Effector CD8-positive, alpha-beta T cell (primary cell): ENCODE measurements at regions not wholly inside any gene's neighbourhood (a gene's known extent, or its start where the extent isn't known, plus 50 kb on each side); places are given as distances from the start of the nearest gene placed in this dataset.

Source experiments
- DNase-seq: peaks from one replicate; lab custom pipeline; 2025; lab: John Stamatoyannopoulos, UW

GRCh38 chr1:101290922-101291561 lies 54.2 kb downstream of the S1PR1 start:
- no peak for DNase-seq

DNA sequence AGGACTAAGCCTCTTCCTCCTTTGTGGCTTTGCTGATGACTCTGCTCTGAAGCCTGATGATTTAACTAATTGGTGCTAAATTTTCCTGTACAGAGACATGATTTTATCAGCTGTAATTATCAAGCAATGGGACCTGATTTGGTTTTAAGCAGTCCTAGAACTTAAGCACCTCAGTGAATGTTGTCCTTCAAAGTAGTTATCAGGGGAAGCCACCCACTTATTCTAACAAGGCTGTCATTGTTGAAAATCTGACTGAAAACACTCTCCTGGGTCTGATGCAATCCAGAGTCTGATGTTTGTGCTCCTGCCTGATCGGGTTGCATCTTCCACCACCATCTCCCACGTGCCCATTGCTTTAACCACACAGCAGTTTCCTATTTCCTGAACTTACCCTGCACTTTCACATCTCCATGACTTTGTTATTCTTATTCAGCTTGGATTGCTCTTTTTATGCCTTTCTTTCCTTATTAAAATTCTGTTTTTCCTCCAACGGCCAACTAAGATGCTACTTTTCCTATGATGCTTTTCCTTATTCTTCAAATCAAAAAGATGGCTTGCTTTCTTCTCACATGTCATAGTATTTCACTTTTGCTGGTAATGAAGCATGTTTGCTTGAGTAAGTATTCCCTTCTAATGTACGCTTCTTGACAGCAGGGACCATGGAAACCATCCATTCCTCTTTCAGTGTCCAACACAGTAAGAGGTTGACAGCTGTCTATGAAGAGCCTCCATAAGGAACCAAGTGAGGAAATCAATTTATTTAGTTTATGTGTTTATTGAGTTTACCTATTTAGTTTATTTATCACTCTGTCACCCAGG lies 55.0 kb downstream of the S1PR1 start:
- DNase-seq = no peak

GRCh38 chr1:101293461-101294051 lies 56.7 kb downstream of the S1PR1 start:
- DNase-seq = no peak

DNA sequence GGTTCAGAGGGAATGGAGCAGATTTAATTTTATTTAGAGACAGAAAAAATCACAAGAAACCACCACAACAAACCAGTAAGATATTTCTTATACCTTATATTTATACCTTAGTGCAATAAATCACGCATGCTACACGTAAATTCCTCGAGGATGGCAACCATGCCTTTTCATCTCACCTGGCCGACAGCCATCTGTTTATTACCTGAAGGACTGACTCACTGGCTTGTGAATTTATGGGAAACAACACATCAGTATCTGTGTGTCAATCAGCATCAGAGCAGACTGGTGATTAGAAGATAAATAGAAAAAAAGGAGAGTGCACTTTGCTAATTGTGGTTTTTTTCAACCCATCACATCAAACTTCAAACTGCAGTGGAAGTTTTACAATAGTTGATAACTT lies 58.4 kb downstream of the S1PR1 start:
- DNase-seq = no peak

DNA sequence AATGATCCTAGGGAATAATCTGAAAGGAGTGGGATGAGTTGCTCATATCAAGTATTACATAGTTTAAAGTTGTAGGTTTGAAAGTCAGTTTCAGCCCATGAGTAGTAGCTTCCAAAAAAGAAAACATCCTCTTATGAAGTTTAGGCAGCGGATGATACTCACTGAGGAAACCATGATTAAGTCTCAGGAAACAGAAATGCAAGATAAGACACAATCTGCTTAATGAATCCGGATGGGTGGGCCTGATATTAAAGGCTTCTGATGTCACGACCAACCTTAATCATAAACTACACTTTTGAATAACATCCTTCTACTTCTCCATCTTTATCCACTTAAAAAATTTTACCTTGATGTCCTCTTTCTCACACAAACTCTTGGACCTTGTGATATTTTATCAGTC lies 61.8 kb downstream of the S1PR1 start:
- DNase-seq = no peak

DNA sequence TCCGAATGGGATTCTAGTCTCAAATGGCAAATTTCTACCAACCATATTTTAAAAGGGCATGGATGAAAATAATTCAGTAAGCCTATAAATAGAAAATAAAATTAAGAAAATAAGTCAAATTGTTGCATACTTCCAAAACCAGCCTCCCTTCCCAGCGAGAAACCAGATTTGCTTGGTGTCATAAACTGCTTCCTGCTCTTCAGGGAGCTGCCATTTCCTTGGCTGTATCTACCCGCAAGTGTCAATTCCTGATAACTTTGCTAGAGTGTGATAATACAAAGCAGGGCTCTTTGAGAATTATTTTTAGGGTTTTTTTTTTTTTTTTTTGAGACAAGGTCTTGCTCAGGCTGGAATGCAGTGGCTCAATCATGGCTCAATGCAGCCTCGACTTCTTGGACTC lies 62.3 kb downstream of the S1PR1 start:
- DNase-seq = no peak

DNA sequence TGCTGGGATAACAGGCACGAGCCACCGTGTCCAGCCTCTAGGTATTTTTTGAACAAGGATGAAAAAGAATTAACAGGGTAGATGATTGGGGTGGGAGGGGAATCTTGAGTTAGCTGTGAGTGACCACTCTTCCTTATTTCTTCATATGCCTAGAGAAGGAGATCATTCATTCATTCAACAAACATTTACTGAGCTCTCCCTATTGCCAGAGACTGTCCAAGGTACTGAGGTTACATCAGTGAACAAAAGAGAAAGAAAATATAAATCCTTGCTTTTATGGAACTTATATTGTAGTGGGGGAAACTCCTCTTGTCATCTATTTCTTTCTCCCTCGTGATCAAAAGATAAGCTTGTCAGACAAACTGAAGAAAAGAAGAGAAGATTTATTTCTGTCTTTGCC lies 62.9 kb downstream of the S1PR1 start:
- no peak for DNase-seq

- no peak for DNase-seq
These were observed 64.1 kb downstream of the S1PR1 start for GRCh38 chr1:101300916-101301315.

GRCh38 chr1:101301446-101302057 lies 64.7 kb downstream of the S1PR1 start:
- DNase-seq = no peak

GRCh38 chr1:101302831-101303511 lies 66.2 kb downstream of the S1PR1 start:
- DNase-seq = no peak

GRCh38 chr1:101307985-101308689 lies 71.3 kb downstream of the S1PR1 start:
- no peak for DNase-seq

- no peak for DNase-seq
These were observed 72.1 kb downstream of the S1PR1 start for GRCh38 chr1:101308935-101309333.

GRCh38 chr1:101309334-101310311 lies 72.8 kb downstream of the S1PR1 start:
- peak; percentile 67 for DNase-seq

GRCh38 chr1:101310506-101310905 lies 73.7 kb downstream of the S1PR1 start:
- DNase-seq = no peak

DNA sequence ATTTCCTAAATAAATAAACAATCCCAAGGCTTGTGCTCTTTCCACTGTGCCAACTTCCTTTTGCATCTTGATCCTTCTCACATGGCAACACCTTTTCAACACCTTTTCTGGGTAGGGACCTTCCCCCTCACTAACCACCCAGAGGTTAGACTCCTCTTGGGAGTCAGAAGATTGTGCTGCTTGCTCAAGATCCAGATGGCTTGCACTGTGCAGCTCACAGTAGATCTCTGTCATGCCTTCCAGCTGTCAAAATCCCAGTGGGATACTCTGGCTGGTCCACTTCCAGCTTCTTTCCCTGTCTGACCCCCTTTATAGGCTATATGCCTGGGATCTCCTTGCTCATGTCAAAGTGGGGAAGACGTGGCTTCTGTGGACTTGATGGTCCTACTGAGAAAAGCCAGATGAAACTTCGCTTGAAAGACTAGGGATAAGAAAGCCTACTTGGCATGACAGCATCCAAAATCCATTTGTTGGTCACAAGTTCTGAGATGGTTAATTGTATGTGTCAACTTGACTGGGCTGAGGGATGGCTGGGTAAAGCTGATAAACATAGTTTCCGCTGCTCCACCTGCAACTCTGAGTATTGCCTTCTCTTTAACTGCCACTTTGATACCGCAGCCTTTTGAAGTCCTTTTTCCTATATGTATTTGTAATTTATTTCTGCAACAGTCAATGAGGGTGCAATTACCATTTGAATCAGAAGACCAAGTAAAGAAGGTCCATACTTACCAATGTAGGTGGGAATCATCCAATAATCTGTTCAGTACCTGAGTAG lies 74.5 kb downstream of the S1PR1 start:
- DNase-seq = no peak

- DNase-seq = no peak
These were observed 75.3 kb downstream of the S1PR1 start for GRCh38 chr1:101312147-101312546.

DNA sequence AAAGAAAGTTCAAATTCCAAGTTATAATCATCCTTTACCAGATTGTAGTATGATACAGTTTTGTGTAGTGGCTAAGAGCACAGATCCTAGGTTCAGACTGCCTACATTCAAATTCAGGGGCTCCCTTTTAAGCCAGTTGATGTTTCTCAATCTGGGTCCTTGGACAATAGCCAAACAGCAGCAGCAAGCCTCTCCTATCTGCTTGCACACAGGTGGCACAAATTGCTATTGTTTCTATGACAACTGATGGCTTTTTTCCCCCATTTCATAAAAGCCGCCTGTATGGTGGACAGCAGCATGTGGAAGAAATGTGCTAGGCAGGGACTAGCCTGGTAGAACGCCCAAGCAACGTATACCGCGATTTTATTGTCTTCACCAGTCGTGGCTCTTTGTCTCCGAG lies 76.5 kb downstream of the S1PR1 start:
- DNase-seq = no peak

GRCh38 chr1:101314244-101314643 lies 77.4 kb downstream of the S1PR1 start:
- no peak for DNase-seq

DNA sequence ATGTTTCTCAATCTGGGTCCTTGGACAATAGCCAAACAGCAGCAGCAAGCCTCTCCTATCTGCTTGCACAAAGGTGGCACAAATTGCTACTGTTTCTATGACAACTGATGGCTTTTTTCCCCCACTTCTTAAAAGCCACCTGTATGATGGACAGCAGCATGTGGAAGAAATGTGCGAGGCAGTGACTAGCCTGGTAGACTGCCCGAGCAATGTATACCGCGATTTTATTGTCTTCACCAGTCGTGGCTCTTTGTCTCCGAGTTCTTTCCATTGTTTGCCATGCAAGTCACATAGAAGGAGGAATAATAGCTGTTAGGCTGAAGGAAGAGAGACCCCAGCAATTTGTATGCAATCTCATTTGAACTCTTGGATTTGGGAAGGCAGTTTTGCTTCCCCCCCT lies 79.4 kb downstream of the S1PR1 start:
- no peak for DNase-seq

- no peak for DNase-seq
These were observed 80.0 kb downstream of the S1PR1 start for GRCh38 chr1:101316799-101317198.
